ENCODE measurements at regions not wholly inside any gene's neighbourhood (a gene's known extent, or its start where the extent isn't known, plus 50 kb on each side); places are given as distances from the start of the nearest gene placed in this dataset.

DNA sequence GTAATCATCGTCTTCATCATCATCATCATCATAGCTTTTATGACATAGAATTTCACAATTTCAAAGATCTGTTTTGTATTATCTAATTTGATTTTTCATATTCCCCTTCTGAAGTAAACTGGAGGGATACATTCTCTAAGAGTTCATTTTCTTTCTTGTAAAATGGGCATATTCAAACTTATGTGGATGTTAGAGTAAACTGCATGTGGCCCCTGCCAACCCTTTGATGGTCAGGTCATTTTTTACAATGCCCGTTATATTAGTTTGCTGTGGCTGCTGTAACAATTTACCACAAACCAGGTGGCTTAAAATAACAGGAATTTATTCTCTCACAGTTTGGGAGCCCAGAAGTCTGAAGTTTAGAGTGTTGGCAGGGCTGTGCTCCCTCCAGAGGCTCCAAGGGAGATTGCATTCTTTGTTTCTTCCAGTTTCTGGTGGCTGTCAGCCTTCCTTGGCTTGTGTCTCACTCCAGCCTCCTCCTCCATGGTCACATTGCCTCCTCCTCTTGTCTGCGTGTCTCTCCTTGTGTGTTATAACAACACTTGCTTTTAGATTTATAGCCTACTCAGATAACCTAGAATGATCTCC is 127.5 kb upstream of the MMADHC start:
- no peak for TF ChIP-seq POLR2AphosphoS5 (IDR thresholded peaks at IDR 0.05; ENCODE audit: control insufficient read depth, insufficient read depth, low read depth, low read length)
- TF ChIP-seq, protein P1, sequence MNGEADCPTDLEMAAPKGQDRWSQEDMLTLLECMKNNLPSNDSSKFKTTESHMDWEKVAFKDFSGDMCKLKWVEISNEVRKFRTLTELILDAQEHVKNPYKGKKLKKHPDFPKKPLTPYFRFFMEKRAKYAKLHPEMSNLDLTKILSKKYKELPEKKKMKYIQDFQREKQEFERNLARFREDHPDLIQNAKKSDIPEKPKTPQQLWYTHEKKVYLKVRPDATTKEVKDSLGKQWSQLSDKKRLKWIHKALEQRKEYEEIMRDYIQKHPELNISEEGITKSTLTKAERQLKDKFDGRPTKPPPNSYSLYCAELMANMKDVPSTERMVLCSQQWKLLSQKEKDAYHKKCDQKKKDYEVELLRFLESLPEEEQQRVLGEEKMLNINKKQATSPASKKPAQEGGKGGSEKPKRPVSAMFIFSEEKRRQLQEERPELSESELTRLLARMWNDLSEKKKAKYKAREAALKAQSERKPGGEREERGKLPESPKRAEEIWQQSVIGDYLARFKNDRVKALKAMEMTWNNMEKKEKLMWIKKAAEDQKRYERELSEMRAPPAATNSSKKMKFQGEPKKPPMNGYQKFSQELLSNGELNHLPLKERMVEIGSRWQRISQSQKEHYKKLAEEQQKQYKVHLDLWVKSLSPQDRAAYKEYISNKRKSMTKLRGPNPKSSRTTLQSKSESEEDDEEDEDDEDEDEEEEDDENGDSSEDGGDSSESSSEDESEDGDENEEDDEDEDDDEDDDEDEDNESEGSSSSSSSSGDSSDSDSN (IDR thresholded peaks at IDR 0.05; ENCODE audit: borderline replicate concordance in 1 of 2, low read depth in 2 of 2, low read length in 2 of 2), result no peak
- TF ChIP-seq ETV1 (tag; conservative IDR thresholded peaks at IDR 0.05; ENCODE audit: low read depth), result no peak
- TF ChIP-seq ATF6 (CRISPR knock-in tag; IDR thresholded peaks at IDR 0.05), result no peak

Measured in K562 (cell line).